ENCODE measurements at regions not wholly inside any gene's neighbourhood (a gene's known extent, or its start where the extent isn't known, plus 50 kb on each side); places are given as distances from the start of the nearest gene placed in this dataset.

GRCh38 chr3:135559802-135560201 lies 405.7 kb upstream of the PPP2R3A start:
- Histone ChIP-seq H3K27me3 (no peaks in the 10 kb centered on the region), H3K4me1 (ENCODE audit: low read depth) (no peaks in the 10 kb centered on the region), H3K27ac (no peak overlapping the region), H3K9me3 (ENCODE audit: low read depth) (no peaks in the 10 kb centered on the region), H3K4me3 (no peak overlapping the region), H3K36me3 (no peaks in the 10 kb centered on the region)
- no peak for DNase-seq (ENCODE audit: low read depth in 1 of 2, low spot score in 1 of 2)
- TF ChIP-seq CTCF (IDR thresholded peaks at IDR 0.05; ENCODE audit: low read depth, low read length) = no peak

DNA sequence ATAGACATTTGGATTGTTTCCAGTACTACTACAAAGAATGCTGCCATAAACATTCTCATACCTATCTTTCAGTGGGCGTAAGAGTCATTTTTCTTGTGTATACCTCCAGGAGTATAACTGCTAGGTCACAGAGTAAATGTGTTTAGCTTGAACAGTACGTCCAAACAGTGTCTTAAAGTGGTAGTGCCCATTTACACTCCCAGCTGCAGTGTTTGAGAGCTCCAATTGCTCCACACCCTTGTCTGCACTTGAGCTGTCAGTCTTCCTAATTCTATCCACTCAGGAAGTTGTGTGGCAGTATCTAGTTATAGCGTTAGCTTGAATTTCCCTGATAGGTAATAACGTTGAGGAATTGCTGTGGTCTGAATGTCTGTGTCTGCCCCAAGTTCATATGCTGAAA lies 404.7 kb upstream of the PPP2R3A start:
- no peaks in the 10 kb centered on the region for H3K4me1 ChIP-seq (ENCODE audit: low read depth)

DNA sequence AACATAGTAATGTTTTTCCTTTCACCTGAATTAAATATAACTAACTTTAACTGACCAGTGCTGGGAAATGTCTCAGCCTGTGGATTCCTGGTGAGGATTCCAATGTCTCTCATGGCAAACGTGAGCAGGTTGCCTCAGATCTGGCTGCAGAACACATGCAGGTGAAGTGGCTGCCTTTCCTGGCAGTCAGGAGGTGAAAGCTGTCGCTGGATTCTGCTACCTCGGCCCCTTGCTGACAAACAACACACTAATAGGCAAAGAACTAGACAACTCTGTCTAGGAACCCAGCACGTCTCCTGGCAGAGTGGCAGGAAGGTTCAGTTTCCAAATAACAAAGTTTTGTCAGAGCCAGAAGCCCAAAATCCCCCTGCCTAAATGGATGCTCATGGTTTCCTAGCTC lies 400.8 kb upstream of the PPP2R3A start:
- Histone ChIP-seq H3K4me3 (no peak overlapping the region), H3K36me3 (no peaks in the 10 kb centered on the region), H3K4me1 (ENCODE audit: low read depth) (no peaks in the 10 kb centered on the region), H3K27ac (no peak overlapping the region), H3K9me3 (ENCODE audit: low read depth) (no peaks in the 10 kb centered on the region), H3K27me3 (no peaks in the 10 kb centered on the region)
- no peak for DNase-seq (ENCODE audit: low read depth in 1 of 2, low spot score in 1 of 2)
- TF ChIP-seq CTCF (IDR thresholded peaks at IDR 0.05; ENCODE audit: low read depth, low read length) = no peak

More for the DNA sequence above, 404.7 kb upstream of the PPP2R3A start:
- H3K27ac ChIP-seq = no peak overlapping the region
- no peak overlapping the region for H3K4me3 ChIP-seq
- no peak for TF ChIP-seq CTCF (IDR thresholded peaks at IDR 0.05; ENCODE audit: low read depth, low read length)
- no peaks in the 10 kb centered on the region for H3K27me3 ChIP-seq
- H3K9me3 ChIP-seq (ENCODE audit: low read depth) = no peaks in the 10 kb centered on the region
- DNase-seq (ENCODE audit: low read depth in 1 of 2, low spot score in 1 of 2) = peak in 1 of 2 donors; percentile 30
- H3K36me3 ChIP-seq = no peaks in the 10 kb centered on the region

DNA sequence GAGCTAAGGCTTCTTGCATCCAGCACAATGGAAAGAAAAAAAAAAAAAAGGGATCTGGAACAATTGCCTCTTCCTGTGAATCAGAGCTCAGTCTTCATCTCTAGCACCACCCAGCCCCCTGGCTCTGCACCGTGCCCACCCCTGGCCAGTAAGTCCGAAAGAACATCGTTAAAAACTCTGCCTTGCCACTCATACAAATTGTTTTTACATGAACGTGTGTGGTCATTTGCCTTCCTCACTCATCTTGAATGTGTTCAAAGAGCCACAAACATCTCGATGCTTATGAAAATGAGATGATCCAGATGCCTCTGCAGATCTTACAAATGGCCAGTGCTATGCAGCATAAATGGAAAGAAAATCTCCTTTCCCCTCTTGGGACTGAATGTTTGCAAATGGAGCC lies 400.0 kb upstream of the PPP2R3A start:
- Histone ChIP-seq H3K4me1 (ENCODE audit: low read depth) (no peaks in the 10 kb centered on the region), H3K4me3 (no peak overlapping the region), H3K27ac (no peak overlapping the region), H3K27me3 (no peaks in the 10 kb centered on the region), H3K36me3 (no peaks in the 10 kb centered on the region), H3K9me3 (ENCODE audit: low read depth) (no peaks in the 10 kb centered on the region)
- no peak for DNase-seq (ENCODE audit: low read depth in 1 of 2, low spot score in 1 of 2)
- TF ChIP-seq CTCF (IDR thresholded peaks at IDR 0.05; ENCODE audit: low read depth, low read length) = no peak

DNA sequence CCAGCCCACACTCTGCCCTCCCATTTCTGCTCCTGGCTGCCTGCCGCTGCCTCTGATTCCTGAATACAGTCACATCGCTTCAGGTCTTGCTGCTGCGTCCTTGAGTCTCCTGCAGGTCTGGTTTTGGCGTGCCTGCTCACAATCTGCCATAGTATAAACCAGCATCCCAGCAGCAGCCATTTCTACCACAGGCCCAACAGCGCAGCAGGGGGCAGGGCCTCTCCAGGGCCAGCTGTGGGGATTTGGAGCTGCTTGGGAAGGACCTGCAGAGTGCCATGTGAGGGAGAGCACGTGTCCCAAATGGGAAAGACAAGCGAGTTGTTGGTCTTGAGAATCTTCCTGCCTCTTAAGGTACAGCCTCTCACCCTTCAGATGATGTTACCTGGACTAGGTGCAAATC lies 398.3 kb upstream of the PPP2R3A start:
- Histone ChIP-seq H3K4me3 (no peak overlapping the region), H3K27ac (no peak overlapping the region), H3K9me3 (ENCODE audit: low read depth) (no peaks in the 10 kb centered on the region), H3K27me3 (no peaks in the 10 kb centered on the region), H3K36me3 (no peaks in the 10 kb centered on the region), H3K4me1 (ENCODE audit: low read depth) (no peaks in the 10 kb centered on the region)
- no peak for DNase-seq (ENCODE audit: low read depth in 1 of 2, low spot score in 1 of 2)
- TF ChIP-seq CTCF (IDR thresholded peaks at IDR 0.05; ENCODE audit: low read depth, low read length) = no peak

DNA sequence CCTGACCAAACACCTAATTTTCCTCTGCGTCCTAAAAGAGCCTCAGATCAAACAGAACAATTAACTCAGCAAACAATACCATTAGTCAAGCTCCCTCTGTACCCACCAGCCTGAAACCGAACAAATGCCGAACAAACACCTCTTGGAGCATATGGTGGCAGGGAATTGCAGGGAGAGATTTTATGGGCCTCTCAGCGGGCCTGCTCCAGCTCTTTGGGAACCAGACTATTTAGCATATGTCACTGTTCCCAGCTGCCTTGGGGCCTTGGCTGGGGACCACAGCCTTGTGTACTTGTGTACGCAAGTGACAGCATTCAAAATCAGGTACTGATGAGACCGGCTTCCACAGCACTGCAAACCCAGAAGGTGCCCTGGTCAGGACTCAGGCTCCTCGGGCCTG lies 388.8 kb upstream of the PPP2R3A start:
- TF ChIP-seq CTCF (IDR thresholded peaks at IDR 0.05; ENCODE audit: low read depth, low read length) = no peak
- Histone ChIP-seq H3K9me3 (ENCODE audit: low read depth) (no peaks in the 10 kb centered on the region), H3K27ac (no peak overlapping the region), H3K36me3 (no peaks in the 10 kb centered on the region), H3K4me1 (ENCODE audit: low read depth) (no peaks in the 10 kb centered on the region), H3K4me3 (no peak overlapping the region), H3K27me3 (no peaks in the 10 kb centered on the region)
- DNase-seq (ENCODE audit: low read depth in 1 of 2, low spot score in 1 of 2) = no peak
